Motor neuron (in vitro differentiated cells): ENCODE measurements at regions not wholly inside any gene's neighbourhood (a gene's known extent, or its start where the extent isn't known, plus 50 kb on each side); places are given as distances from the start of the nearest gene placed in this dataset.

Experiments used
- ATAC-seq, 8 experiments: fragments of 200-7000 bp; cut with Tn5 transposase; replicated peaks in 6 of 8; 2 replicates each; pipeline ENCODE4 v1.8.0; 2021; ENCODE audit warnings: mild to moderate bottlenecking in 8 of 8, moderate library complexity in 8 of 8
- H3K27ac ChIP-seq, 2 donors: fragments of 250-450 bp; sonication (Bioruptor Pico); 2 replicates each; pipeline ENCODE4 v1.9.0; 2021; ENCODE audit warnings: antibody characterized with exemption in 2 of 2, mild to moderate bottlenecking in 2 of 2, moderate library complexity in 1 of 2
- H3K4me1 ChIP-seq, 2 donors: fragments of 250-450 bp; sonication (Bioruptor Pico); replicated peaks in 1 of 2; 2 replicates each; pipeline ENCODE4 v1.6.1; 2021; ENCODE audit warnings: antibody characterized with exemption in 2 of 2, mild to moderate bottlenecking in 2 of 2, moderate library complexity in 1 of 2
- H3K4me3 ChIP-seq, 5 donors: fragments of 250-450 bp; sonication (Bioruptor Pico); 2 replicates each; pipeline ENCODE4 v1.9.0; 2021; ENCODE audit warnings: antibody characterized with exemption in 5 of 5, mild to moderate bottlenecking in 5 of 5, moderate library complexity in 4 of 5
- WGBS, 10 experiments: fragments of 450-650 bp; shearing (Covaris generic); methylation state at CpG; one replicate each; pipeline ENCODE4 v1.0.0; 2022; 5-methylcytosine and 5-hydroxymethylcytosine counted together
- in situ Hi-C, 9 experiments: fragments of 400-800 bp; cut with MboI; loops; one replicate each; pipeline ENCODE4 v1.15.0; 2021; ENCODE audit warnings: low sequenced_read_pairs in 9 of 9, low pct_unique_long_range_greater_than_20kb in 2 of 9; ENCODE audit not compliant: unreplicated experiment in 9 of 9

- WGBS, 10 experiments: 0 to 69% (median 44%) methylated on average over 1 of the region's 1 CpG; no CpG with 5 or more reads in 3 of the 10 experiments
- in situ Hi-C loops: no loop called here
- ATAC-seq: no peak
- Histone ChIP-seq H3K4me1 (no peaks in the 10 kb centered on the region), H3K27ac (no peak overlapping the region), H3K4me3 (no peak overlapping the region)
Observed at GRCh38 chr5:15447209-15447608, 52.8 kb upstream of the FBXL7 start.

GRCh38 chr5:15446552-15446951 is 53.4 kb upstream of the FBXL7 start:
- no peak overlapping the region for H3K4me3 ChIP-seq
- in situ Hi-C loops: no loop called here
- H3K4me1 ChIP-seq: no peaks in the 10 kb centered on the region
- ATAC-seq: no peak
- H3K27ac ChIP-seq: no peak overlapping the region

GRCh38 chr5:15442193-15442570 is 57.8 kb upstream of the FBXL7 start:
- no peak overlapping the region for H3K27ac ChIP-seq
- ATAC-seq: no peak
- in situ Hi-C loops: no loop called here
- H3K4me3 ChIP-seq: no peak overlapping the region
- WGBS, 10 experiments: 13 to 90% (median 67%) methylated on average over 1 of the region's 1 CpG; no CpG with 5 or more reads in 3 of the 10 experiments
- no peaks in the 10 kb centered on the region for H3K4me1 ChIP-seq

- WGBS, 10 experiments: 20 to 92% (median 70%) methylated on average over 2 to 6 of the region's 6 CpGs
- in situ Hi-C loops: no loop called here
- Histone ChIP-seq H3K27ac (no peak overlapping the region), H3K4me1 (no peaks in the 10 kb centered on the region), H3K4me3 (no peak overlapping the region)
- no peak for ATAC-seq
Observed at GRCh38 chr5:15441433-15442192, 58.4 kb upstream of the FBXL7 start.

- Histone ChIP-seq H3K27ac (no peak overlapping the region), H3K4me3 (no peak overlapping the region), H3K4me1 (no peaks in the 10 kb centered on the region)
- ATAC-seq: no peak
- in situ Hi-C loops: no loop called here
- 32 to 95% (median 50%) methylated on average over 1 to 5 of the region's 5 CpGs; no CpG with 5 or more reads in 3 of the 10 experiments for WGBS, 10 experiments
Observed at GRCh38 chr5:15440434-15440833, 59.5 kb upstream of the FBXL7 start.

- Histone ChIP-seq H3K27ac (no peak overlapping the region), H3K4me3 (no peak overlapping the region), H3K4me1 (no peaks in the 10 kb centered on the region)
- in situ Hi-C loops: no loop called here
- WGBS, 10 experiments: 0 to 100% (median 67%) methylated on average over 1 of the region's 1 CpG; no CpG with 5 or more reads in 1 of the 10 experiments
- no peak for ATAC-seq
Observed at GRCh38 chr5:15439801-15440200, 60.2 kb upstream of the FBXL7 start.

- H3K4me3 ChIP-seq: no peak overlapping the region
- WGBS, 10 experiments: 13 to 100% (median 89%) methylated on average over 3 of the region's 3 CpGs
- no peaks in the 10 kb centered on the region for H3K4me1 ChIP-seq
- in situ Hi-C loops: no loop called here
- H3K27ac ChIP-seq: no peak overlapping the region
- ATAC-seq: no peak
Observed at GRCh38 chr5:15433709-15434108, 66.3 kb upstream of the FBXL7 start.

- no peak for ATAC-seq
- in situ Hi-C loops: no loop called here
- no peaks in the 10 kb centered on the region for H3K4me1 ChIP-seq
- WGBS, 10 experiments: 24 to 97% (median 83%) methylated on average over 1 to 3 of the region's 3 CpGs; no CpG with 5 or more reads in 2 of the 10 experiments
- H3K4me3 ChIP-seq: no peak overlapping the region
- H3K27ac ChIP-seq: no peak overlapping the region
Observed at GRCh38 chr5:15431923-15432322, 68.1 kb upstream of the FBXL7 start.

- no peak overlapping the region for H3K4me3 ChIP-seq
Observed at GRCh38 chr5:15425766-15426165, 74.2 kb upstream of the FBXL7 start.

GRCh38 chr5:15424769-15425168 is 75.2 kb upstream of the FBXL7 start:
- in situ Hi-C loops: no loop called here
- Histone ChIP-seq H3K4me3 (no peak overlapping the region), H3K4me1 (no peaks in the 10 kb centered on the region), H3K27ac (no peak overlapping the region)
- no peak for ATAC-seq
- WGBS, 10 experiments: 0 to 100% (median 83%) methylated on average over 1 to 3 of the region's 3 CpGs; no CpG with 5 or more reads in 1 of the 10 experiments

More at GRCh38 chr5:15425766-15426165, 74.2 kb upstream of the FBXL7 start:
- Histone ChIP-seq H3K4me1 (no peaks in the 10 kb centered on the region), H3K27ac (no peak overlapping the region)
- in situ Hi-C loops: no loop called here
- 1 to 67% (median 21%) methylated on average over 1 to 6 of the region's 6 CpGs; no CpG with 5 or more reads in 2 of the 10 experiments for WGBS, 10 experiments
- peak in 2 of 8 experiments; percentile 36 to 53 for ATAC-seq

GRCh38 chr5:15421921-15422412 is 78.0 kb upstream of the FBXL7 start:
- Histone ChIP-seq H3K4me3 (no peak overlapping the region), H3K27ac (no peak overlapping the region), H3K4me1 (no peaks in the 10 kb centered on the region)
- in situ Hi-C loops: no loop called here
- WGBS, 10 experiments: 0 to 80% (median 35%) methylated on average over 1 to 4 of the region's 4 CpGs
- ATAC-seq: no peak

- 2 to 100% (median 84%) methylated on average over 2 to 3 of the region's 3 CpGs for WGBS, 10 experiments
Observed at GRCh38 chr5:15421381-15421780, 78.6 kb upstream of the FBXL7 start.

GRCh38 chr5:15420201-15420600 is 79.8 kb upstream of the FBXL7 start:
- H3K4me3 ChIP-seq: no peak overlapping the region
- ATAC-seq: no peak

More at GRCh38 chr5:15421381-15421780, 78.6 kb upstream of the FBXL7 start:
- Histone ChIP-seq H3K4me1 (no peaks in the 10 kb centered on the region), H3K27ac (no peak overlapping the region), H3K4me3 (no peak overlapping the region)
- ATAC-seq: no peak
- in situ Hi-C loops: no loop called here

GRCh38 chr5:15417156-15417555 is 82.8 kb upstream of the FBXL7 start:
- WGBS, 10 experiments: 29 to 92% (median 81%) methylated on average over 1 to 3 of the region's 3 CpGs
- no peak for ATAC-seq
- H3K4me1 ChIP-seq: no peaks in the 10 kb centered on the region

More at GRCh38 chr5:15420201-15420600, 79.8 kb upstream of the FBXL7 start:
- in situ Hi-C loops: no loop called here
- 0 to 100% (median 86%) methylated on average over 1 to 5 of the region's 5 CpGs; no CpG with 5 or more reads in 1 of the 10 experiments for WGBS, 10 experiments
- no peaks in the 10 kb centered on the region for H3K4me1 ChIP-seq
- no peak overlapping the region for H3K27ac ChIP-seq

More at GRCh38 chr5:15417156-15417555, 82.8 kb upstream of the FBXL7 start:
- no peak overlapping the region for H3K4me3 ChIP-seq
- in situ Hi-C loops: no loop called here
- no peak overlapping the region for H3K27ac ChIP-seq
